Esophagus muscularis mucosa (tissue), 3 donors: ENCODE measurements at regions not wholly inside any gene's neighbourhood (a gene's known extent, or its start where the extent isn't known, plus 50 kb on each side); places are given as distances from the start of the nearest gene placed in this dataset.
"Not testable (repeated sequence)": the region's sequence is repeated elsewhere in the genome, so short reads cannot be mapped to it uniquely, and the experiment has no call there.

Experiments
- POLR2A ChIP-seq: fragments of 450-650 bp; IDR thresholded peaks from one replicate; pipeline ENCODE4 v1.6.1; 2017; ENCODE audit warnings: antibody characterized with exemption, moderate library complexity, mild to moderate bottlenecking, low read depth
- POLR2AphosphoS5 ChIP-seq, 2 donors: sonication (generic); formaldehyde crosslinking; IDR thresholded peaks; one replicate each; pipeline ENCODE4 v1.6.1; 2017; ENCODE audit warnings: antibody characterized with exemption in 2 of 2
- TF ChIP-seq, protein P1 (sequence below), 3 experiments: fragments of 200-600 bp in 2 of 3; fragments of 450-650 bp in 1 of 3; sonication (generic) in 2 of 3; IDR thresholded peaks; one replicate each; pipeline ENCODE4 v1.5.1; 2017 to 2019; ENCODE audit warnings: antibody characterized with exemption in 3 of 3, mild to moderate bottlenecking in 2 of 3, moderate library complexity in 1 of 3

DNA sequence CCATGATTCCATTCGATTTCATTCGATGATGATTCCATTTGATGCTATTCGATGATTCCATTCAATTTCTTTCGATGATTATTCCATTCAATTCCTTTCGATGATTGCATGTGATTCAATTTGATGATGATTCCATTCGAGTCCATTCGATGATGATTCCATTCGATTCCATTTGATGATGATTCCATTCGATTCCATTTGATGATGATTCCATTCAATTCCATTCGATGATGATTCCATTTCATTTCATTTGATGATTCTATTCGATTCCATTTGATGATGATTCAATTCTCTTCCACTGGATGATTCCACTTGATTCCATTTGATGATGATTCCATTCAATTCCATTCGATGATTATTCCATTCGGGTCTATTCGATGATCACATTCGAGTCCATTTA lies 1094.1 kb downstream of the RPIA start:
- not testable (repeated sequence) for TF ChIP-seq POLR2AphosphoS5 (IDR thresholded peaks at IDR 0.05); POLR2A
- TF ChIP-seq, protein P1, sequence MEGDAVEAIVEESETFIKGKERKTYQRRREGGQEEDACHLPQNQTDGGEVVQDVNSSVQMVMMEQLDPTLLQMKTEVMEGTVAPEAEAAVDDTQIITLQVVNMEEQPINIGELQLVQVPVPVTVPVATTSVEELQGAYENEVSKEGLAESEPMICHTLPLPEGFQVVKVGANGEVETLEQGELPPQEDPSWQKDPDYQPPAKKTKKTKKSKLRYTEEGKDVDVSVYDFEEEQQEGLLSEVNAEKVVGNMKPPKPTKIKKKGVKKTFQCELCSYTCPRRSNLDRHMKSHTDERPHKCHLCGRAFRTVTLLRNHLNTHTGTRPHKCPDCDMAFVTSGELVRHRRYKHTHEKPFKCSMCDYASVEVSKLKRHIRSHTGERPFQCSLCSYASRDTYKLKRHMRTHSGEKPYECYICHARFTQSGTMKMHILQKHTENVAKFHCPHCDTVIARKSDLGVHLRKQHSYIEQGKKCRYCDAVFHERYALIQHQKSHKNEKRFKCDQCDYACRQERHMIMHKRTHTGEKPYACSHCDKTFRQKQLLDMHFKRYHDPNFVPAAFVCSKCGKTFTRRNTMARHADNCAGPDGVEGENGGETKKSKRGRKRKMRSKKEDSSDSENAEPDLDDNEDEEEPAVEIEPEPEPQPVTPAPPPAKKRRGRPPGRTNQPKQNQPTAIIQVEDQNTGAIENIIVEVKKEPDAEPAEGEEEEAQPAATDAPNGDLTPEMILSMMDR (IDR thresholded peaks at IDR 0.05): not testable (repeated sequence)
